ENCODE measurements at regions not wholly inside any gene's neighbourhood (a gene's known extent, or its start where the extent isn't known, plus 50 kb on each side); places are given as distances from the start of the nearest gene placed in this dataset.

DNA sequence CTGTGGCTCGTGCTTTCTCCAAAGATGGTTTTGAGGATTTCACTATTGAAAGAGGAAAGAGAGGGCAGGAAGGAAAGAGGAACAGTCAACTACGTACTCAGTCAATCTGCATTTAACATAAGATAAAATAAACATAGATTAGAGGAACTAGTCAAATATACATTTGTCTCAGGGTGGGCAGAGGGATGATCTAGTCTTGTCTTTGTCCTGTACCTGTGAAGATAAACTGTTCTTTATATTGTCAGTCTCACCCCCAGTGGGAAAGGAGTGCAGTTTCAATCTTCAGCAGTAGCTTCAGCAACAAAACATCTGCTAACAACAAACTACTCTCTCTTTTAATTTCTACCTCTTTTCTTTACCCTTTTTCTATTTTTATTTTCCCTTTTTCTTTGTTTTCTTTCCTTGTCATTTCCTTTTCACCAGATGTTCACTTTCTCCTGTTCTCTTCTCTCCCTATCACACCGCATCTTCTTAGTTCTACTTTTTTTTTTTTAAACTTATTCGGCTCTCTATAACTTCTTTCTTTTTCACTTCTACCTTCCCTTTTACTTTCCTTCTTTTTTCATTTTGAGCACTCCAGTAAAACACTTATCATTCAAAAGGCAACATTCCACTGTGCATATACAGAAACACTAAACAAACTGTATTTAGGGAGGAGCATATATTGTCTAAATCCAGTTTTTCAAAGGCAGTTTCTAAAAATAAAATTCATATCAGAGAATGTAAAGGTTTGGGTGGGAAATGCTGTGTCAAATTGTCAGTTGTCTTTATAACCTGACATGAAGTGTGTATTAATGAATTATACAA lies 51.4 kb upstream of the GUCY1A1 start:
- TF ChIP-seq, protein P1, sequence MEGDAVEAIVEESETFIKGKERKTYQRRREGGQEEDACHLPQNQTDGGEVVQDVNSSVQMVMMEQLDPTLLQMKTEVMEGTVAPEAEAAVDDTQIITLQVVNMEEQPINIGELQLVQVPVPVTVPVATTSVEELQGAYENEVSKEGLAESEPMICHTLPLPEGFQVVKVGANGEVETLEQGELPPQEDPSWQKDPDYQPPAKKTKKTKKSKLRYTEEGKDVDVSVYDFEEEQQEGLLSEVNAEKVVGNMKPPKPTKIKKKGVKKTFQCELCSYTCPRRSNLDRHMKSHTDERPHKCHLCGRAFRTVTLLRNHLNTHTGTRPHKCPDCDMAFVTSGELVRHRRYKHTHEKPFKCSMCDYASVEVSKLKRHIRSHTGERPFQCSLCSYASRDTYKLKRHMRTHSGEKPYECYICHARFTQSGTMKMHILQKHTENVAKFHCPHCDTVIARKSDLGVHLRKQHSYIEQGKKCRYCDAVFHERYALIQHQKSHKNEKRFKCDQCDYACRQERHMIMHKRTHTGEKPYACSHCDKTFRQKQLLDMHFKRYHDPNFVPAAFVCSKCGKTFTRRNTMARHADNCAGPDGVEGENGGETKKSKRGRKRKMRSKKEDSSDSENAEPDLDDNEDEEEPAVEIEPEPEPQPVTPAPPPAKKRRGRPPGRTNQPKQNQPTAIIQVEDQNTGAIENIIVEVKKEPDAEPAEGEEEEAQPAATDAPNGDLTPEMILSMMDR (conservative IDR thresholded peaks at IDR 0.05), result no peak
- no peak for TF ChIP-seq EZH2 (IDR thresholded peaks at IDR 0.05; ENCODE audit: low read depth)
